ENCODE measurements at regions not wholly inside any gene's neighbourhood (a gene's known extent, or its start where the extent isn't known, plus 50 kb on each side); places are given as distances from the start of the nearest gene placed in this dataset.

DNA sequence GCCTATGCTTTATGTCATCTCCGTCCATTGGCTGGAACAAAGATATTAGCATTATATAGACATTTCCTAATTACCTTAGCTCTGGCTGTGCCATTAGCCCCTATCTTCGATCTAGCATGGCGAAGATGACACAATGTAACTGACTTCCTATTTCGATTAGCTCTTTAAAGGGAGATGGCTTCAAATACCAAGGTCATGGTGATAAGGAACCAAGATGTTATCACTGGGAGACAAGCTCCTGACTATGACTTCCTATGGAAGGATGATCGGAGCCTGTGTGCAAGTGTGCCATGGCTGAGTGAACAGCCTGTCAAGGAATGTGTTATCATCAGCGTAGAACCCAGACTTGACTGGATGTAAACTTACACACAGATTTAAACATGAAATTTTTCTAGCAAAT, 602.1 kb downstream of the PSAT1 start:
- TF ChIP-seq CTCF (conservative IDR thresholded peaks at IDR 0.05; ENCODE audit: low read depth, low read length) (no peak), EZH2 (IDR thresholded peaks at IDR 0.05; ENCODE audit: borderline replicate concordance, low read depth, low read length, poor library complexity, severe bottlenecking) (no peak)

Measured in A673 (cell line).